ENCODE measurements at regions not wholly inside any gene's neighbourhood (a gene's known extent, or its start where the extent isn't known, plus 50 kb on each side); places are given as distances from the start of the nearest gene placed in this dataset.

DNA sequence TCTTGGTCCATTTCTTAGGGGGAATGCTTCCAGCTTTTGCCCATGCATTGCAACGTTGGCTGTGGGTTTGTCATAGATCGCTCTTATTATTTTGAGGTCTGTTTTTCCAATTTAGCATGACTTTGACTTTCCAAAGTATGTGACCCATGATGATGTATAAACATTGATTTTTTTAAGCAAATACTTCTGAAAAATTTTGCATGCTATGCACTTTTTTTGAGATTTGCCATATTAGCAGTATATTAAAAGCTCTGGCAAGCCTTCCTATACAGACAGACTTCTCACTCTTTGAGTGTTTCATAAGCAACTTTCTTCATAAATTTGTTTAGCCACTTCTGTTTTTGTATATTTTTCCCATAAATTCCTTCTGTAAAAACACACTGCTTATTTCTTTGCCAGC, 746.4 kb upstream of the LCORL start:
- TF ChIP-seq, protein P1, sequence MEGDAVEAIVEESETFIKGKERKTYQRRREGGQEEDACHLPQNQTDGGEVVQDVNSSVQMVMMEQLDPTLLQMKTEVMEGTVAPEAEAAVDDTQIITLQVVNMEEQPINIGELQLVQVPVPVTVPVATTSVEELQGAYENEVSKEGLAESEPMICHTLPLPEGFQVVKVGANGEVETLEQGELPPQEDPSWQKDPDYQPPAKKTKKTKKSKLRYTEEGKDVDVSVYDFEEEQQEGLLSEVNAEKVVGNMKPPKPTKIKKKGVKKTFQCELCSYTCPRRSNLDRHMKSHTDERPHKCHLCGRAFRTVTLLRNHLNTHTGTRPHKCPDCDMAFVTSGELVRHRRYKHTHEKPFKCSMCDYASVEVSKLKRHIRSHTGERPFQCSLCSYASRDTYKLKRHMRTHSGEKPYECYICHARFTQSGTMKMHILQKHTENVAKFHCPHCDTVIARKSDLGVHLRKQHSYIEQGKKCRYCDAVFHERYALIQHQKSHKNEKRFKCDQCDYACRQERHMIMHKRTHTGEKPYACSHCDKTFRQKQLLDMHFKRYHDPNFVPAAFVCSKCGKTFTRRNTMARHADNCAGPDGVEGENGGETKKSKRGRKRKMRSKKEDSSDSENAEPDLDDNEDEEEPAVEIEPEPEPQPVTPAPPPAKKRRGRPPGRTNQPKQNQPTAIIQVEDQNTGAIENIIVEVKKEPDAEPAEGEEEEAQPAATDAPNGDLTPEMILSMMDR (IDR thresholded peaks at IDR 0.05), result no peak
- TF ChIP-seq SIN3A (IDR thresholded peaks at IDR 0.05; ENCODE audit: borderline replicate concordance, insufficient read depth, low read depth, low read length) (no peak), POLR2AphosphoS5 (IDR thresholded peaks at IDR 0.05; ENCODE audit: low read depth, low read length) (no peak), TCF7L2 (IDR thresholded peaks at IDR 0.05; ENCODE audit: low read depth, low read length) (no peak)

Data from Panc1 (cell line).